Upper lobe of right lung (tissue), 1 donor: ENCODE measurements at regions not wholly inside any gene's neighbourhood (a gene's known extent, or its start where the extent isn't known, plus 50 kb on each side); places are given as distances from the start of the nearest gene placed in this dataset.

Experiments used
- ATAC-seq: fragments of 200-7000 bp; cut with Tn5 transposase; one replicate; pipeline ENCODE4 v1.9.1; 2020; ENCODE audit warnings: mild to moderate bottlenecking, moderate library complexity
- DNase-seq: peaks from one replicate; pipeline ENCODE4 v3.0.0-alpha.2; 2020
- H3K27ac ChIP-seq: fragments of 200-600 bp; one replicate; pipeline ENCODE4 v1.8.0; 2022
- H3K27me3 ChIP-seq: fragments of 200-600 bp; one replicate; pipeline ENCODE4 v1.8.0; 2022; ENCODE audit warnings: mild to moderate bottlenecking
- H3K36me3 ChIP-seq: fragments of 200-600 bp; one replicate; pipeline ENCODE4 v1.8.0; 2022
- H3K4me1 ChIP-seq: fragments of 200-600 bp; one replicate; pipeline ENCODE4 v1.8.0; 2022
- H3K4me3 ChIP-seq: fragments of 200-600 bp; one replicate; pipeline ENCODE4 v1.8.0; 2022; ENCODE audit warnings: mild to moderate bottlenecking
- H3K9me3 ChIP-seq: fragments of 200-600 bp; one replicate; pipeline ENCODE4 v1.8.0; 2022
- intact Hi-C: fragments of 100-400 bp; cut with DNase I; formaldehyde crosslinking; loops from one replicate; pipeline ENCODE4 v1.11.0; 2022
- TF ChIP-seq, protein P1 (sequence below): fragments of 200-600 bp; IDR thresholded peaks from one replicate; pipeline ENCODE4 v1.8.0; 2022; ENCODE audit warnings: antibody characterized with exemption
- donor health status: DM: no; HTN: yes; CAD: no; lungs with severe emphysema.

DNA sequence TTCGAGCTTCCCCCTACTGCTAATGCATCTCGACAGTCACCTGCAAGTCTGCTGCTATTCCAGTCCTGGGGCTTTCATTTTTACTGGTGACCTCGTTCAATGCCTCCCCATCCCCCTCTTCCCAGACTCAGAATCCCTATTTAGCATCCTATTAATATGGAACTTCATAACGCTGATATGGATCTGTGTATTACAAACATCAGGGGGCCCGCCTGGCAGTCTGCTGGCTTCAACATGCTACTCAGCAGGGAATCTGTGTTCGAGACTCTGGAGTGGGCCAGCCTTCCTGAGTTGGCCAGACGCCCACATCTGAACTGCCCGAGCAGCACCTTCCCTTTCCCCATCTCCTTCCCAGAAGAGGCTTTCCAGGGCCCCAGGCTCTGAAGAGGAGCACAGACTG lies 173.9 kb upstream of the PPARGC1A start:
- Histone ChIP-seq H3K36me3 (no peaks in the 10 kb centered on the region), H3K4me1 (no peaks in the 10 kb centered on the region), H3K4me3 (no peak overlapping the region), H3K27me3 (no peaks in the 10 kb centered on the region), H3K27ac (no peak overlapping the region), H3K9me3 (no peaks in the 10 kb centered on the region)
- intact Hi-C loops, result no loop called here
- TF ChIP-seq, protein P1, sequence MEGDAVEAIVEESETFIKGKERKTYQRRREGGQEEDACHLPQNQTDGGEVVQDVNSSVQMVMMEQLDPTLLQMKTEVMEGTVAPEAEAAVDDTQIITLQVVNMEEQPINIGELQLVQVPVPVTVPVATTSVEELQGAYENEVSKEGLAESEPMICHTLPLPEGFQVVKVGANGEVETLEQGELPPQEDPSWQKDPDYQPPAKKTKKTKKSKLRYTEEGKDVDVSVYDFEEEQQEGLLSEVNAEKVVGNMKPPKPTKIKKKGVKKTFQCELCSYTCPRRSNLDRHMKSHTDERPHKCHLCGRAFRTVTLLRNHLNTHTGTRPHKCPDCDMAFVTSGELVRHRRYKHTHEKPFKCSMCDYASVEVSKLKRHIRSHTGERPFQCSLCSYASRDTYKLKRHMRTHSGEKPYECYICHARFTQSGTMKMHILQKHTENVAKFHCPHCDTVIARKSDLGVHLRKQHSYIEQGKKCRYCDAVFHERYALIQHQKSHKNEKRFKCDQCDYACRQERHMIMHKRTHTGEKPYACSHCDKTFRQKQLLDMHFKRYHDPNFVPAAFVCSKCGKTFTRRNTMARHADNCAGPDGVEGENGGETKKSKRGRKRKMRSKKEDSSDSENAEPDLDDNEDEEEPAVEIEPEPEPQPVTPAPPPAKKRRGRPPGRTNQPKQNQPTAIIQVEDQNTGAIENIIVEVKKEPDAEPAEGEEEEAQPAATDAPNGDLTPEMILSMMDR, result no peak
- no peak for ATAC-seq
- DNase-seq, result no peak

DNA sequence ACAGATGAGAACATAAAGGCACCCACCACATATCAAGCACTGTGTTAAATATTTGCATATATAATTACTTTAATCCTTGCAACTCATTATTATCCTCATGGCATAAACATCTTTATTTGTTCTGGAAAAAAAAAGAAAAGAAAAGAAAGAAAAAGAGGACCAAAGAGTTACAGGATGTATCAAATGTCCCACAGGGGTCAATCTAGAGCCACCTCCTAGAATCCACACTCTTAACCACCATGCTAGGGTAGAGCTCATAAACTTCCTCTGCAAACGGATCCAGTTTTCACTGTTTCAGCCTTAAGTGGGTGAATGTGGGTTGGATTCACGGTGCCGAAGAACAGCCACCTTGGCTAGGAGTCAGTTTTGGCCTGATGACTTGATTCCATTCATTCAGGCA lies 171.1 kb upstream of the PPARGC1A start:
- no peaks in the 10 kb centered on the region for H3K27me3 ChIP-seq
- H3K9me3 ChIP-seq, result no peaks in the 10 kb centered on the region
- intact Hi-C loops, result no loop called here
- TF ChIP-seq, protein P1, result no peak
- H3K4me1 ChIP-seq, result no peaks in the 10 kb centered on the region
- H3K27ac ChIP-seq, result no peak overlapping the region
- no peak for ATAC-seq
- no peak for DNase-seq
- H3K4me3 ChIP-seq, result no peak overlapping the region
- no peaks in the 10 kb centered on the region for H3K36me3 ChIP-seq

GRCh38 chr4:24059839-24060238 lies 170.0 kb upstream of the PPARGC1A start:
- DNase-seq (no peak), ATAC-seq (no peak)
- H3K4me1 ChIP-seq, result no peaks in the 10 kb centered on the region
- intact Hi-C loops, result no loop called here
- H3K36me3 ChIP-seq, result no peaks in the 10 kb centered on the region
- no peak overlapping the region for H3K4me3 ChIP-seq
- TF ChIP-seq, protein P1, result no peak
- H3K27me3 ChIP-seq, result no peaks in the 10 kb centered on the region
- H3K9me3 ChIP-seq, result no peaks in the 10 kb centered on the region
- no peak overlapping the region for H3K27ac ChIP-seq

- Histone ChIP-seq H3K4me3 (no peak overlapping the region), H3K36me3 (no peaks in the 10 kb centered on the region), H3K4me1 (no peaks in the 10 kb centered on the region), H3K9me3 (no peaks in the 10 kb centered on the region), H3K27me3 (no peaks in the 10 kb centered on the region), H3K27ac (no peak overlapping the region)
- ATAC-seq (no peak), DNase-seq (no peak)
- TF ChIP-seq, protein P1, result no peak
- intact Hi-C loops, result no loop called here
Measured at GRCh38 chr4:24057915-24058559, 168.2 kb upstream of the PPARGC1A start.

DNA sequence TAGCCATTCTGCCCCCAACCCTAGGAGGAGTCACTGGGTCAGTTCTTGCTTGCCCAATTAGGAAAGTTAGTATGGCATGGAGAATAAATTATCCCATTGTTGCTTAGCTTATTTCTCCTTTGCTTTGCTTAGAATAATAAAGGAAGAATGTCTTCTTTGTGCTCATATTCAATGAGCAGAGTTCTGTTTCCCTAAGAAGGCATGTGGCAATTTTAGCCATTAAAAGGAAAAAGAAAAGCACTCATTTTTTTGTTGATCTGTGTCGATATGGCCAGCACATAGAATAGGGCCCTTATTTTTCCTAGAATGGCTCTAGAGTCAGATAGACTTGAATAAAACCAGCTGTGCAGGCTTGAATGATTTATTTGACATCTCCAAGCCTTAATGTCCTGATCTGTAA lies 166.4 kb upstream of the PPARGC1A start:
- intact Hi-C loops, result no loop called here

More for the DNA sequence above, 166.4 kb upstream of the PPARGC1A start:
- no peak for ATAC-seq
- DNase-seq, result no peak
- no peaks in the 10 kb centered on the region for H3K27me3 ChIP-seq
- no peak overlapping the region for H3K27ac ChIP-seq
- H3K9me3 ChIP-seq, result no peaks in the 10 kb centered on the region
- H3K36me3 ChIP-seq, result no peaks in the 10 kb centered on the region
- TF ChIP-seq, protein P1, result no peak
- no peak overlapping the region for H3K4me3 ChIP-seq
- no peaks in the 10 kb centered on the region for H3K4me1 ChIP-seq
